ENCODE measurements at regions not wholly inside any gene's neighbourhood (a gene's known extent, or its start where the extent isn't known, plus 50 kb on each side); places are given as distances from the start of the nearest gene placed in this dataset.

DNA sequence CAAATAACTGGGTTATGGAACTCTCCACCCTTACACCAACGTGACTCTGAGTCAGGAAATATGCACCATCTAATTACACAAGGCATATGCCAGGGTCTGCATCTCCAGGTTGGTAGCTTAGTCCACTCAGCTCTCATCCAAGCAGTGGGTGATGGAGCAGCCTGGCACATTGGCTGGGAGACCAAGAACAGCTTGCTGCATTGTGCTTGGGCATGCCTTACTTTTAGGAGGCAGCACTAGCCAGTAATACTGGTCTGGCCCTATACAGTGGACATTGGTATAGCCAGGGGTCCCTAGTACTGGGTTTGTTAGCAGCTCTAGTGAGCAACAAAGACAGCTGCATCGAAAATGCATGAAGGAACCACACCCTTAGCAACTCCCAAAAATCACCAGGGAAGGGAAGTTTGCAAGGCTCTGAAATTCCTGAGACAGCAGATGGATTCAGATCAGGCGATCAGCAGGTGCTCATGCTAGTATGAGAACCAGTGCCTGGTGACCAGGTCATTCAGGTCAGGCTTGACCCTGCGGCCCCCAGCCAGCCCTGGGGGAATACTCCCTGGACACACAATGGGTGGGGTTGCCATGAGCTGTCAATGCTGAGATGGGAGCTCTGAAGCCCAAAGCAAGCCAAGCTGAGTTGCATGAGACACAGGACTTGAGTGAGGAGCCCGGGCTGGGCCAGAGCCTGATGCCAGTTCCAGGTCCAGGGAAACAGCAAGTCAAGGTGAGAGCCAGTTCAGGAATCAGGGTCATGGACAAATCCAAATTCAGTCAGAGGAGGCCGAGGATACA lies 217.9 kb upstream of the ZMIZ1 start:
- TF ChIP-seq TAF1 (IDR thresholded peaks at IDR 0.05; ENCODE audit: borderline replicate concordance, insufficient read depth, low read length), result no peak
- no peak for TF ChIP-seq POLR2AphosphoS5 (IDR thresholded peaks at IDR 0.05; ENCODE audit: low read depth, low read length)
- no peak for TF ChIP-seq FOXP2 (optimal IDR thresholded peaks at IDR 0.05; ENCODE audit: borderline replicate concordance, extremely low read depth, extremely low read length, insufficient read depth)
- TF ChIP-seq, protein P1, sequence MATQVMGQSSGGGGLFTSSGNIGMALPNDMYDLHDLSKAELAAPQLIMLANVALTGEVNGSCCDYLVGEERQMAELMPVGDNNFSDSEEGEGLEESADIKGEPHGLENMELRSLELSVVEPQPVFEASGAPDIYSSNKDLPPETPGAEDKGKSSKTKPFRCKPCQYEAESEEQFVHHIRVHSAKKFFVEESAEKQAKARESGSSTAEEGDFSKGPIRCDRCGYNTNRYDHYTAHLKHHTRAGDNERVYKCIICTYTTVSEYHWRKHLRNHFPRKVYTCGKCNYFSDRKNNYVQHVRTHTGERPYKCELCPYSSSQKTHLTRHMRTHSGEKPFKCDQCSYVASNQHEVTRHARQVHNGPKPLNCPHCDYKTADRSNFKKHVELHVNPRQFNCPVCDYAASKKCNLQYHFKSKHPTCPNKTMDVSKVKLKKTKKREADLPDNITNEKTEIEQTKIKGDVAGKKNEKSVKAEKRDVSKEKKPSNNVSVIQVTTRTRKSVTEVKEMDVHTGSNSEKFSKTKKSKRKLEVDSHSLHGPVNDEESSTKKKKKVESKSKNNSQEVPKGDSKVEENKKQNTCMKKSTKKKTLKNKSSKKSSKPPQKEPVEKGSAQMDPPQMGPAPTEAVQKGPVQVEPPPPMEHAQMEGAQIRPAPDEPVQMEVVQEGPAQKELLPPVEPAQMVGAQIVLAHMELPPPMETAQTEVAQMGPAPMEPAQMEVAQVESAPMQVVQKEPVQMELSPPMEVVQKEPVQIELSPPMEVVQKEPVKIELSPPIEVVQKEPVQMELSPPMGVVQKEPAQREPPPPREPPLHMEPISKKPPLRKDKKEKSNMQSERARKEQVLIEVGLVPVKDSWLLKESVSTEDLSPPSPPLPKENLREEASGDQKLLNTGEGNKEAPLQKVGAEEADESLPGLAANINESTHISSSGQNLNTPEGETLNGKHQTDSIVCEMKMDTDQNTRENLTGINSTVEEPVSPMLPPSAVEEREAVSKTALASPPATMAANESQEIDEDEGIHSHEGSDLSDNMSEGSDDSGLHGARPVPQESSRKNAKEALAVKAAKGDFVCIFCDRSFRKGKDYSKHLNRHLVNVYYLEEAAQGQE (IDR thresholded peaks at IDR 0.05; ENCODE audit: insufficient read depth in 1 of 2, low read depth in 2 of 2, low read length in 2 of 2), result no peak
- TF ChIP-seq SIN3A (IDR thresholded peaks at IDR 0.05; ENCODE audit: borderline replicate concordance, insufficient read depth, low read length), result no peak

DNA sequence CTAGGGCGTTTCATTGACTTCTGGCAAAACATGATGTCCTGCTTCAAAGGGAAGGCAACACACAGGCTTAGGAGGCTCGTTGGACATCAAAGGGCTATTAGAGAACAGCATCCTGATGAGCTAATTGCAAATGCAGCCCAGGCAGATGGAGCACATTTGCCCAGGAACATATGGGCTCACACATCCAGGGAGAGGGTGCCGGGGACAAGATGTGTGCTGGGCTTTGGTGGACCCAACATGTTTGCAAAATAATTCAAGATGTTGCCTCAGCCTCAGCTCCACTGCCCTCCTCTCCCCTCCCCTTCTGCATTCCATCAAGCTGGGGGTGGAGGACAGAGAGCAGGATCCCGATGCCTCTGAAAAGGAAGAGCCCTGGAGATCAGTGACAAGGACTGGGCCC lies 217.1 kb upstream of the ZMIZ1 start:
- no peak for TF ChIP-seq FOXP2 (optimal IDR thresholded peaks at IDR 0.05; ENCODE audit: borderline replicate concordance, extremely low read depth, extremely low read length, insufficient read depth)
- no peak for TF ChIP-seq TAF1 (IDR thresholded peaks at IDR 0.05; ENCODE audit: borderline replicate concordance, insufficient read depth, low read length)
- no peak for TF ChIP-seq POLR2AphosphoS5 (IDR thresholded peaks at IDR 0.05; ENCODE audit: low read depth, low read length)
- TF ChIP-seq SIN3A (IDR thresholded peaks at IDR 0.05; ENCODE audit: borderline replicate concordance, insufficient read depth, low read length), result no peak
- TF ChIP-seq, protein P1 (IDR thresholded peaks at IDR 0.05; ENCODE audit: insufficient read depth in 1 of 2, low read depth in 2 of 2, low read length in 2 of 2), result no peak

DNA sequence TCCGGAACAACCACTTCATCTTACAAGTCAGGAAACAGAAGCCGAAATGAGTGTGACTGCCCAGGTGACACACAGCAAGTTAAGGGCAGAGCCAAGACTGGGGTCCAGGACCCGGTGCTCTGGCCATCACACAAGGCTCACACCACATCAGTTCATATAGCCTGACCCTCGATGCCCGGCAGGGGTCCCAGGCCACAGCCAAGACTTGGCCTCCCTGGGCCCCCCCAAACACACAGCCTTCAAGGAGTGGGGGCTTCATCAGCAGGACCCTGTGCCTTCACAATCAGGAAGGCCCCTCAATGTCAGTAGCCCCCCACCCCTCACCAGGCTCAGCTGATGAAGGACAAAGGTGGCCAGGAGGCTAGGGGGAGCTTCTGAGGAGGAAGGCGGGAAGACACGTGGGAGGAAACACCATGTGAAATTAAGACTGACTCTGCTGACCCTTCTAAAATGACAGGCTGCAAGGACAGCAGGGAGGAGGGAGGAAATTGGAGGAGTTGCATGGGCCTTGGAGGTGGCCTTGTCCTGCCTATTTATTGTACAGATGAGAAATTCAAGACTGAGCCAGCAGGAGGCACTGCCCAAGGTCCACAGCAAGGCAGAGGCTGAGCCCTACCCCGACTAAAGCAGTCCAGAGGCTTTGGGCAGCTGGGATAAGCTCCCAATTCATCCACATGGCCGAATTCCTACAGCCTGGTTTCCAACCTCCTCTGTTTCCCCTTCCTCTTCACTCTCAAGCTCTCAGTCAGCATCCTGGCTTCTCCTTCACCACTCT lies 216.1 kb upstream of the ZMIZ1 start:
- TF ChIP-seq SIN3A (IDR thresholded peaks at IDR 0.05; ENCODE audit: borderline replicate concordance, insufficient read depth, low read length) (no peak), POLR2AphosphoS5 (IDR thresholded peaks at IDR 0.05; ENCODE audit: low read depth, low read length) (no peak), TAF1 (IDR thresholded peaks at IDR 0.05; ENCODE audit: borderline replicate concordance, insufficient read depth, low read length) (no peak), FOXP2 (optimal IDR thresholded peaks at IDR 0.05; ENCODE audit: borderline replicate concordance, extremely low read depth, extremely low read length, insufficient read depth) (no peak)
- TF ChIP-seq, protein P1 (IDR thresholded peaks at IDR 0.05; ENCODE audit: insufficient read depth in 1 of 2, low read depth in 2 of 2, low read length in 2 of 2), result no peak

DNA sequence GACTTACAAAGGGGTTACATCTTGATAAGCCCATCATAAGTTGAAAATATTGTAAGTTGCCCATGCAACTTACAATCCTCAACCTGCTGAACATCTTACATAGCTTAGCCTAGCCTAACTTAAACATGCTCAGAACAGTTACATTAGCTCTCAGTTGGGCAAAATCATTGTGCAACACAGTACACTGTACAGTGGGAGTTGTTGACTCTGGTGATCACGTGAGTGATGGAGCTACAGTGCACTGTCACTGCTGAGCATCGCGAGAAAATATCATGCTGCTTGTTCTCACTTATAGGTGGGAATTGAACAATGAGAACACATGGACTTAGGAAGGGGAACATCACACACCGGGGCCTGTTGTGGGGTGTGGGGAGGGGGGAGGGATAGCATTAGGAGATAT lies 214.9 kb upstream of the ZMIZ1 start:
- TF ChIP-seq SIN3A (IDR thresholded peaks at IDR 0.05; ENCODE audit: borderline replicate concordance, insufficient read depth, low read length) (no peak), FOXP2 (optimal IDR thresholded peaks at IDR 0.05; ENCODE audit: borderline replicate concordance, extremely low read depth, extremely low read length, insufficient read depth) (no peak), POLR2AphosphoS5 (IDR thresholded peaks at IDR 0.05; ENCODE audit: low read depth, low read length) (no peak), TAF1 (IDR thresholded peaks at IDR 0.05; ENCODE audit: borderline replicate concordance, insufficient read depth, low read length) (no peak)
- TF ChIP-seq, protein P1 (IDR thresholded peaks at IDR 0.05; ENCODE audit: insufficient read depth in 1 of 2, low read depth in 2 of 2, low read length in 2 of 2), result no peak
